ENCODE measurements at regions not wholly inside any gene's neighbourhood (a gene's known extent, or its start where the extent isn't known, plus 50 kb on each side); places are given as distances from the start of the nearest gene placed in this dataset.

DNA sequence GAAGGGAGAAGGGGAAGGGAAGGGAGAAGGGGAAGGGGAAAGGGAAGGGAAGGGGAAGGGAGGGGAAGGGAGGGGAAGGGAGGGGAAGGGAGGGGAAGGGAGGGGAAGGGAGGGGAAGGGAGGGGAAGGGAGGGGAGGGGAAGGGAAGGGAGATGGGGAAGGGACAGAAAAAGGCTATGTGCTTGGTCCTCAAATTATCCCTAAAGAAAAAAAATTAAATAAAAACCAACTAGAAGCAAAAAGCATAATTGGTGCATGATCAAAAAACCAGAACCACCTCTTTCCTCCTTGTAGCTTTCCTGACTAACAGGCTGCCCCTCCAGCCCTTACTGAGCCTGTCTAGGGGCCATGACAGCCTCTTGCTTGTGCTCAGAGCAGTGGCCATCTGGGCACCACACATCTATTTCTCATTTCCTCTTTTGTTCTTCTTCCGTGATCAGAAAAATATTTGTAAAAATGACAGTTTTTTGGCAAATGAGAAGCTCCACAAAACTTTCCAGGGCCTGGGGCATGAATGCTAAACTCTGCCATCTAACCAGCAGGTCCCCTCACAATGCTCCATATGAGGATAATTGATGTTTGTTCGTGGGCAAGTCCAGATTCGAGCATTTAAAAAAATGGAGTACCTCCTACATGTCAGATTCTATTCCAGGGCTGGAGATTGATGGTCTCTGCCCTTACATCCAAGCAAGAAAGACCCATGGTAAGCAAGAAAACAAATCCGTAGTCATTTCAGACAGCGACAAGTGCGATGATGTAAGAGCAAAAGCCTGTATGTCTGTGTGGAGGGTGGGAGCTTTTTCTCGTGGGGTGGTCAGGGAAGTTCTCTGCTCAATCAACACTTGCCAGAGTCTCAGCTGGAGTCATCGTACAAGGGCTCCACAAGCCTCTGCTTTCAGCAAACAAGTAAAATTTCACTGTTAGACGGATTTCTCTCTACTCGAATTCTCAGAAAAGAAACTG lies 320.9 kb downstream of the WDR11 start:
- DNase-seq (ENCODE audit: low read depth): no peak
- no peak overlapping the region for H3K4me3 ChIP-seq (replicated peaks; ENCODE audit: low read depth, low read length)
- TF ChIP-seq, protein P1, sequence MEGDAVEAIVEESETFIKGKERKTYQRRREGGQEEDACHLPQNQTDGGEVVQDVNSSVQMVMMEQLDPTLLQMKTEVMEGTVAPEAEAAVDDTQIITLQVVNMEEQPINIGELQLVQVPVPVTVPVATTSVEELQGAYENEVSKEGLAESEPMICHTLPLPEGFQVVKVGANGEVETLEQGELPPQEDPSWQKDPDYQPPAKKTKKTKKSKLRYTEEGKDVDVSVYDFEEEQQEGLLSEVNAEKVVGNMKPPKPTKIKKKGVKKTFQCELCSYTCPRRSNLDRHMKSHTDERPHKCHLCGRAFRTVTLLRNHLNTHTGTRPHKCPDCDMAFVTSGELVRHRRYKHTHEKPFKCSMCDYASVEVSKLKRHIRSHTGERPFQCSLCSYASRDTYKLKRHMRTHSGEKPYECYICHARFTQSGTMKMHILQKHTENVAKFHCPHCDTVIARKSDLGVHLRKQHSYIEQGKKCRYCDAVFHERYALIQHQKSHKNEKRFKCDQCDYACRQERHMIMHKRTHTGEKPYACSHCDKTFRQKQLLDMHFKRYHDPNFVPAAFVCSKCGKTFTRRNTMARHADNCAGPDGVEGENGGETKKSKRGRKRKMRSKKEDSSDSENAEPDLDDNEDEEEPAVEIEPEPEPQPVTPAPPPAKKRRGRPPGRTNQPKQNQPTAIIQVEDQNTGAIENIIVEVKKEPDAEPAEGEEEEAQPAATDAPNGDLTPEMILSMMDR (IDR thresholded peaks at IDR 0.05; ENCODE audit: low read length, missing control alignments): no peak

DNA sequence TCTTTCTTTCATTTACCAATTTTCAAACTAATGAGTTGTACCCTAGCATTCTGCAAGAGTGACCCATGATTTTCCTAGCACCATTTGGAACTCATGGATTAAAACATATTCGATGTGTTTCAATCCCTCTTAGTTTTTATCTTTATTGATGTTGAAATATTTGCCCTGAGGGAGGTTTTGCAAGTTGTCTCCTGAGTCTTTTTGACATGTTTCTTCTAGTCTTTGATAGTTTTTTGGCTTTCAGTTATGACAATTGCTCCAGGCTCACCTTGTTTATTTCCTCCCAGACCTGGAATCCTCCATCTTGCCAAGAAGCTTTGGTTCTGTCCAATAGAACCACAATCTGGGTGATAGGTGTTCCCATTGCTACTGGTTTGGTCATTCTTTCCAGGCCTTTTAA lies 327.8 kb downstream of the WDR11 start:
- TF ChIP-seq, protein P1 (IDR thresholded peaks at IDR 0.05; ENCODE audit: low read length, missing control alignments): no peak
- H3K4me3 ChIP-seq (replicated peaks; ENCODE audit: low read depth, low read length): no peak overlapping the region
- no peak for DNase-seq (ENCODE audit: low read depth)

DNA sequence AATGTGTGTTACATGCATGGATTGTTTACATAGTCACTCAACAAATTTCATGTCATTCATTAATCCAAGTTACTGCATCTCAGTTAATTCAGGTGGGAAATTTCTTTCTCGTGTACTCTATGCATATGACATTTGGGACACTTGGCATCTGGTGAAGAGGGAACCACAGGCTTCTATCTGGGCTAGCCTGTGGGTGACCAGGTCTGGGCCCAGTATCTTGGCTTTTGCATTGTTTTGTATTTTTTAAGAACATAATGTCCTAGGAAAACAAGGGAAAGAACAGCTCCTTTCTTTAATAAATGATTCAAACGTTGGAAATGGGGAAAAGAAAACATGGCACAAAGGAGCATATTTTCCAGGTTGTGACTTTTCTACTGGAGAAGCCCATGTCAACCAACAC lies 331.1 kb downstream of the WDR11 start:
- DNase-seq (ENCODE audit: low read depth): no peak
- TF ChIP-seq, protein P1 (IDR thresholded peaks at IDR 0.05; ENCODE audit: low read length, missing control alignments): no peak

DNA sequence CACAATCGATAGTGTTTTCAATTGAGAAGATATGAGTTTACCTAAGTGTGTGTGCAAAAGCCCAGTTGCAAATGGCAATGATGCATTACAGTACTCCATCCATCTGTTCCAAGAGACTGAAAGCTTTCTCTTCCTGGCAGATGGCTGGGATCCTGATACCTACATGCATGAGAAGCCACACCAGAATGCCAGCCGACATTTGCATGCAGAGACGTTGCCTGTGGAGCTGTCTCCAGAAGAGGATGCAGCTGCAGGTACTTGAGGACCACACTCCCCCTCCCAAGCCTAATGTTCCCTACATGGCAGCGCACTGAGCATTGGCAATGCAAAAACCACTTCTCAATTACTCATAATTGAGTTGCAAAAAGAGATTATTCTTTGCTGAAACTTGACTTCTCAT lies 332.1 kb downstream of the WDR11 start:
- TF ChIP-seq, protein P1 (IDR thresholded peaks at IDR 0.05; ENCODE audit: low read length, missing control alignments): no peak
- H3K4me3 ChIP-seq (replicated peaks; ENCODE audit: low read depth, low read length): no peak overlapping the region
- no peak for DNase-seq (ENCODE audit: low read depth)

More for the DNA sequence above, 331.1 kb downstream of the WDR11 start:
- H3K4me3 ChIP-seq (replicated peaks; ENCODE audit: low read depth, low read length): no peak overlapping the region

DNA sequence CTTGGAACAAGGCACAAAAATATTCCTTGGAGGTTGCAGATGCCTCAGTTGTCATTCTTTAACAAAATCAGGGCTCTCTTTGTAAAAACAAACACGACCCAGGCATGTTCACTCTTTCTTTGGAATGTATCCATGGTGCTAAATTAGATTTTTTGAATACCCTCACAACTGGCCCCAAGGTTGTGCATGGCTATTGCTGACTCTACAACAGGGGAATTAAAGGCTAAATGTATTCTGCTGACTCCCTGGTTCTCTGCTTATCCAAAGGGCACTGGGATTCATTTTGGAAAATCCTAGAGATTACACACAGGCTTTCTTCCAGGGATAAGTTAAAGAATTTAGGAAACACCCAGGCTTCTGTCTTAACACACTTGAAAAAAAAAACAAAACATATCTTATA lies 332.5 kb downstream of the WDR11 start:
- TF ChIP-seq, protein P1 (IDR thresholded peaks at IDR 0.05; ENCODE audit: low read length, missing control alignments): no peak
- no peak overlapping the region for H3K4me3 ChIP-seq (replicated peaks; ENCODE audit: low read depth, low read length)
- DNase-seq (ENCODE audit: low read depth): no peak

DNA sequence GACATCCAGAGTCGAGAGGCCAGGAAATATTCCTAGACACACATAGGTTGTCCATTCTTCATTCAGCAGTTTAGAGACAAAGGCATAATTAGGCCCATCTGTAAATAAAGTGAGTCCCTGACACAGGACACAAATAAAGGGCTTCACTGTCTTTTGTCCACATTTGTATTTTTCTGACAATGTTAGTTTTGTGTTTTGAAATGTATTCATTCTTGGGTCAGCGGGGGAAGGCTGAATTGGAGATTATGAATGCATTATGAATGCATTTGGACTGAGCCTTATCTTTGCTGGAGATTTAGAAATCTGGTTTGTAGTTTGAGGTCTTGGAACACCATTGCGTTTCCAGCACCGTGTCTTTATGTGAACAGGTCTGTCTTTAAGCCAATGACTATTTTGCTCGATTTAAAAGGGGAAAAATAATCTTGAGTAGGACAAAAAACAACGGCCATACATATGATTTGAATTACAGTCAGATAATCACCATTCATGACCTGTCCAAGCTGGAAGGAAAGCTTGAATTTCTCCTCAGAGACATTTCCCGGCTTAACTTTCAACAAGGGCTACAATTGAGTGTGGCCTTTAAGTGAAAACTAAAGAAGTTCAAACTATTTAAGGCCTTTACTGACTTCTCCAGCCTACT lies 334.8 kb downstream of the WDR11 start:
- TF ChIP-seq, protein P1 (IDR thresholded peaks at IDR 0.05; ENCODE audit: low read length, missing control alignments): no peak
- DNase-seq (ENCODE audit: low read depth): no peak
- no peak overlapping the region for H3K4me3 ChIP-seq (replicated peaks; ENCODE audit: low read depth, low read length)
